H1 (cell line): ENCODE measurements at regions not wholly inside any gene's neighbourhood (a gene's known extent, or its start where the extent isn't known, plus 50 kb on each side); places are given as distances from the start of the nearest gene placed in this dataset.

Source experiments
- CTCF ChIA-PET: fragments of 300-600 bp; sonication (Branson Sonifier 250); formaldehyde crosslinking; loops from one replicate; lab custom pipeline; 2021; ENCODE audit not compliant: partially characterized antibody; lab: Charles Lee
- POLR2A ChIA-PET: fragments of 300-600 bp; sonication (Branson Sonifier 250); formaldehyde crosslinking; loops from one replicate; lab custom pipeline; 2021; ENCODE audit warnings: inconsistent platforms; ENCODE audit not compliant: partially characterized antibody; lab: Charles Lee
- DNase-seq, 2 experiments: peaks; one replicate each; pipeline versions ENCODE4 v3.0.0 to v3.0.0-alpha.2; 2010 to 2022; ENCODE audit warnings: low spot score in 2 of 2, low read depth in 1 of 2, mixed read lengths in 1 of 2
- FAIRE-seq: peaks from 2 replicates; lab custom pipeline; 2011; peaks lifted over from hg19 to GRCh38; lab: Jason Lieb, UNC
- H2AFZ ChIP-seq: 2 replicates; pipeline ENCODE4 v1.8.1; 2012; ENCODE audit warnings: low read length, inconsistent platforms
- H2AK5ac ChIP-seq: 2 replicates; pipeline ENCODE4 v1.6.1; 2013; ENCODE audit warnings: low read depth, low read length
- H2BK120ac ChIP-seq: replicated peaks from 2 replicates; pipeline ENCODE3; 2013; ENCODE audit warnings: low read depth, low read length, inconsistent platforms
- H2BK12ac ChIP-seq: 2 replicates; pipeline ENCODE4 v1.6.1; 2013; ENCODE audit warnings: low read depth, low read length
- H2BK15ac ChIP-seq: 2 replicates; pipeline ENCODE4 v1.6.1; 2013; ENCODE audit warnings: low read length
- H2BK20ac ChIP-seq: 2 replicates; pipeline ENCODE4 v1.6.1; 2013; ENCODE audit warnings: low read length
- H2BK5ac ChIP-seq: 2 replicates; pipeline ENCODE4 v1.6.1; 2013; ENCODE audit warnings: low read depth, low read length
- H3K14ac ChIP-seq: 2 replicates; pipeline ENCODE4 v1.6.1; 2013; ENCODE audit warnings: inconsistent platforms; ENCODE audit not compliant: insufficient read length
- H3K18ac ChIP-seq: 2 replicates; pipeline ENCODE4 v1.6.1; 2013; ENCODE audit warnings: low read length; ENCODE audit errors: extremely low read depth
- H3K23ac ChIP-seq: 2 replicates; pipeline ENCODE4 v1.6.1; 2013; ENCODE audit warnings: inconsistent platforms; ENCODE audit not compliant: insufficient read length
- H3K23me2 ChIP-seq: 2 replicates; pipeline ENCODE4 v1.6.1; 2013; ENCODE audit warnings: low read depth, low read length
- H3K27ac ChIP-seq: 2 replicates; pipeline ENCODE4 v1.6.1; 2011; ENCODE audit warnings: low read depth, low read length, inconsistent platforms
- H3K27me3 ChIP-seq, 4 experiments: replicated peaks in 1 of 4; 1 replicate in 1 of 4; 2 replicates in 3 of 4; pipeline versions ENCODE4 v1.6.1 to v1.8.1; 2011 to 2013; ENCODE audit warnings: low read length in 3 of 4, mild to moderate bottlenecking in 3 of 4, inconsistent platforms in 2 of 4, mixed read lengths in 2 of 4, moderate library complexity in 1 of 4; ENCODE audit not compliant: control insufficient read depth in 3 of 4, insufficient read depth in 3 of 4; ENCODE audit errors: extremely low read depth in 1 of 4
- H3K36me3 ChIP-seq, 4 experiments: 2 replicates each; pipeline versions ENCODE4 v1.6.1 to v1.8.1; 2011 to 2013; ENCODE audit warnings: mild to moderate bottlenecking in 4 of 4, low read length in 3 of 4, moderate library complexity in 2 of 4, control low read depth in 1 of 4, inconsistent platforms in 1 of 4; ENCODE audit not compliant: insufficient read depth in 4 of 4, control insufficient read depth in 2 of 4
- H3K4ac ChIP-seq: replicated peaks from 2 replicates; pipeline ENCODE3; 2013; ENCODE audit warnings: low read length, low read depth, mixed read lengths, inconsistent platforms; ENCODE audit not compliant: insufficient read length
- H3K4me1 ChIP-seq, 4 experiments: replicated peaks in 1 of 4; 1 replicate in 1 of 4; 2 replicates in 3 of 4; pipeline versions ENCODE4 v1.6.1 to v1.8.1; 2011 to 2013; ENCODE audit warnings: low read length in 3 of 4, inconsistent platforms in 2 of 4, mixed read lengths in 1 of 4; ENCODE audit not compliant: insufficient read depth in 4 of 4, control insufficient read depth in 3 of 4
- H3K4me2 ChIP-seq, 2 experiments: 2 replicates each; pipeline versions ENCODE4 v1.6.1 to v1.8.1; 2011 to 2013; ENCODE audit warnings: low read depth in 2 of 2, low read length in 2 of 2, control low read depth in 1 of 2, inconsistent platforms in 1 of 2, mild to moderate bottlenecking in 1 of 2; ENCODE audit not compliant: insufficient read depth in 1 of 2
- H3K4me3 ChIP-seq, 4 experiments: fragments of 200-600, 300-600 bp in 1 of 4; sonication (generic), shearing (Covaris generic), sonication (Bioruptor Twin) in 1 of 4; 2 replicates each; pipeline versions ENCODE4 v1.5.1 to v1.8.1; 2011 to 2016; ENCODE audit warnings: low read length in 4 of 4, low read depth in 3 of 4, control low read depth in 2 of 4, inconsistent platforms in 2 of 4, mild to moderate bottlenecking in 2 of 4, mixed read lengths in 1 of 4, moderate library complexity in 1 of 4; ENCODE audit not compliant: insufficient read depth in 2 of 4; ENCODE audit errors: extremely low read depth in 1 of 4
- H3K56ac ChIP-seq: replicated peaks from 2 replicates; pipeline ENCODE3; 2013; ENCODE audit warnings: low read depth, mild to moderate bottlenecking, mixed read lengths, low read length, inconsistent platforms; ENCODE audit not compliant: insufficient read length
- H3K79me1 ChIP-seq: 2 replicates; pipeline ENCODE4 v1.6.1; 2013; ENCODE audit warnings: low read depth, low read length, control low read depth
- H3K79me2 ChIP-seq, 2 experiments: 2 replicates each; pipeline versions ENCODE4 v1.6.1 to v1.8.1; 2012 to 2013; ENCODE audit warnings: low read length in 2 of 2, mild to moderate bottlenecking in 2 of 2, inconsistent platforms in 1 of 2; ENCODE audit not compliant: insufficient read depth in 2 of 2, control insufficient read depth in 1 of 2
- H3K9ac ChIP-seq, 4 experiments: replicated peaks in 1 of 4; 1 replicate in 1 of 4; 2 replicates in 3 of 4; pipeline versions ENCODE4 v1.6.1 to v1.8.1; 2011 to 2013; ENCODE audit warnings: low read depth in 3 of 4, low read length in 3 of 4, control low read depth in 2 of 4, mild to moderate bottlenecking in 2 of 4, moderate library complexity in 2 of 4, inconsistent platforms in 1 of 4; ENCODE audit errors: extremely low read depth in 1 of 4
- H3K9me3 ChIP-seq, 2 experiments: 2 replicates each; pipeline versions ENCODE4 v1.6.1 to v1.8.1; 2012 to 2013; ENCODE audit warnings: mild to moderate bottlenecking in 2 of 2, moderate library complexity in 2 of 2, control low read depth in 1 of 2, inconsistent platforms in 1 of 2, low read depth in 1 of 2, low read length in 1 of 2, mixed read lengths in 1 of 2; ENCODE audit not compliant: insufficient read depth in 2 of 2
- H4K20me1 ChIP-seq, 2 experiments: replicated peaks in 1 of 2; 2 replicates each; pipeline versions ENCODE3 to v1.8.1; 2011 to 2013; ENCODE audit warnings: inconsistent platforms in 2 of 2, low read length in 2 of 2, mild to moderate bottlenecking in 1 of 2; ENCODE audit not compliant: insufficient read depth in 2 of 2, control insufficient read depth in 1 of 2
- H4K5ac ChIP-seq: 2 replicates; pipeline ENCODE4 v1.6.1; 2013; ENCODE audit warnings: low read length, low read depth, mixed read lengths, inconsistent platforms; ENCODE audit not compliant: insufficient read length
- H4K8ac ChIP-seq: 2 replicates; pipeline ENCODE4 v1.8.0; 2013; ENCODE audit warnings: mild to moderate bottlenecking, moderate library complexity, low read length, inconsistent platforms; ENCODE audit not compliant: insufficient read depth; ENCODE audit errors: extremely low read depth
- H4K91ac ChIP-seq: replicated peaks from 2 replicates; pipeline ENCODE3; 2013; ENCODE audit warnings: low read length, mixed read lengths, inconsistent platforms; ENCODE audit not compliant: insufficient read length
- ASH2L ChIP-seq: fragments of 200-600, 300-600 bp; sonication (generic); IDR thresholded peaks from one replicate; pipeline ENCODE4 v1.7.1; 2017; ENCODE audit warnings: low read length
- ATF2 ChIP-seq: IDR thresholded peaks from 2 replicates; pipeline ENCODE4 v1.6.1; 2012; ENCODE audit warnings: low read length, inconsistent platforms
- CHD2 ChIP-seq: IDR thresholded peaks from 2 replicates; pipeline ENCODE4 v1.6.1; 2012; ENCODE audit warnings: low read length, improper control_type of control experiment
- EGR1 ChIP-seq: IDR thresholded peaks from 2 replicates; pipeline ENCODE4 v1.6.1; 2011; ENCODE audit warnings: low read depth, low read length, borderline replicate concordance
- HDAC2 ChIP-seq, 2 experiments: fragments of 300-600 bp in 1 of 2; sonication (generic) in 1 of 2; IDR thresholded peaks; 2 replicates each; pipeline ENCODE4 v1.6.1; 2011 to 2012; ENCODE audit warnings: low read depth in 2 of 2, low read length in 2 of 2, mild to moderate bottlenecking in 2 of 2, moderate library complexity in 2 of 2, borderline replicate concordance in 1 of 2, inconsistent platforms in 1 of 2
- JUN ChIP-seq: IDR thresholded peaks from 2 replicates; pipeline ENCODE4 v1.6.1; 2011; ENCODE audit warnings: low read depth, mild to moderate bottlenecking, improper control_type of control experiment, low read length
- KDM4A ChIP-seq: IDR thresholded peaks from one replicate; pipeline ENCODE4 v1.7.1; 2012; ENCODE audit warnings: low read depth, mild to moderate bottlenecking, moderate library complexity, low read length, inconsistent platforms; ENCODE audit not compliant: severe bottlenecking
- MAX ChIP-seq: IDR thresholded peaks from 2 replicates; pipeline ENCODE4 v1.6.1; 2012; ENCODE audit warnings: inconsistent platforms
- RBBP5 ChIP-seq: IDR thresholded peaks from 2 replicates; pipeline ENCODE4 v1.7.1; 2012; ENCODE audit warnings: low read depth, mild to moderate bottlenecking, inconsistent platforms, low read length, moderate library complexity, borderline replicate concordance
- SUZ12 ChIP-seq: fragments of 200-600 bp; sonication (generic); IDR thresholded peaks from 2 replicates; pipeline ENCODE4 v1.6.1; 2012; ENCODE audit warnings: mild to moderate bottlenecking, inconsistent platforms, low read length, moderate library complexity, mixed read lengths
- TAF7 ChIP-seq: optimal IDR thresholded peaks from 2 replicates; pipeline ENCODE3; 2011; ENCODE audit warnings: low read depth, mild to moderate bottlenecking, inconsistent platforms, low read length, moderate library complexity, borderline replicate concordance
- YY1 ChIP-seq: IDR thresholded peaks from 2 replicates; pipeline ENCODE4 v1.6.1; 2011; ENCODE audit warnings: low read depth, mild to moderate bottlenecking, low read length
- WGBS, 2 experiments: shearing (Covaris generic) in 1 of 2; methylation state at CpG; one replicate each; pipeline versions ENCODE4 v1.1.6 to v1.1.7; 2013 to 2015; ENCODE audit warnings: low lambda C conversion rate in 2 of 2, mixed read lengths in 2 of 2, inconsistent platforms in 1 of 2, low coverage in 1 of 2, missing lambda C conversion rate in 1 of 2; ENCODE audit not compliant: insufficient replicate concordance in 2 of 2, insufficient coverage in 1 of 2, insufficient read length in 1 of 2; ENCODE audit errors: extremely low coverage in 1 of 2, missing lambda C conversion rate in 1 of 2; 5-methylcytosine and 5-hydroxymethylcytosine counted together

GRCh38 chr5:104431002-104431620 lies 868.5 kb upstream of the NUDT12 start:
- 94% methylated on average over 4 of the region's 4 CpGs; no CpG with 5 or more reads in 1 of the 2 experiments for WGBS, 2 experiments
- Histone ChIP-seq H3K4ac (no peak overlapping the region), H3K23me2 (no peaks in the 10 kb centered on the region), H3K27ac (no peak overlapping the region), H4K20me1 (no peaks in the 10 kb centered on the region), H2AFZ (no peak overlapping the region), H3K4me2 (no peak overlapping the region), H4K5ac (no peak overlapping the region), H2BK5ac (no peak overlapping the region), H3K79me1 (no peaks in the 10 kb centered on the region), H3K79me2 (no peaks in the 10 kb centered on the region), H3K14ac (no peak overlapping the region), H2BK120ac (no peak overlapping the region), H2AK5ac (no peak overlapping the region), H3K18ac (no peak overlapping the region), H3K27me3 (no peaks in the 10 kb centered on the region), H3K23ac (no peak overlapping the region), H4K8ac (no peak overlapping the region), H3K4me1 (no peaks in the 10 kb centered on the region), H3K36me3 (no peaks in the 10 kb centered on the region), H2BK12ac (no peak overlapping the region), H3K56ac (no peak overlapping the region), H2BK20ac (no peak overlapping the region), H3K9ac (no peak overlapping the region), H3K9me3 (no peaks in the 10 kb centered on the region), H2BK15ac (no peak overlapping the region), H4K91ac (no peak overlapping the region), H3K4me3 (no peak overlapping the region)
- no peak for FAIRE-seq
- POLR2A ChIA-PET, result no interaction called here
- CTCF ChIA-PET, result interaction anchor here (1.6 kb wide), 1 partner anchor 18 kb away, joined by 7 read pairs; no protein-coding TSS in a partner anchor
- DNase-seq, result no peak
- no peak for TF ChIP-seq EGR1
- no peak for TF ChIP-seq KDM4A
- TF ChIP-seq YY1, result no peak
- no peak for TF ChIP-seq MAX
- TF ChIP-seq ASH2L, result no peak
- TF ChIP-seq SUZ12, result no peak
- TF ChIP-seq TAF7, result no peak
- no peak for TF ChIP-seq ATF2
- no peak for TF ChIP-seq HDAC2 (IDR thresholded peaks at IDR 0.05; ENCODE audit: borderline replicate concordance in 1 of 2, low read depth in 2 of 2, low read length in 2 of 2)
- no peak for TF ChIP-seq RBBP5
- no peak for TF ChIP-seq JUN
- TF ChIP-seq CHD2, result no peak
